ACHN (cell line): ENCODE measurements at regions not wholly inside any gene's neighbourhood (a gene's known extent, or its start where the extent isn't known, plus 50 kb on each side); places are given as distances from the start of the nearest gene placed in this dataset.

Experiments
- DNase-seq: peaks from one replicate; pipeline ENCODE4 v3.0.0-alpha.2; 2015
- in situ Hi-C: cut with HindIII; loops from 2 replicates; pipeline ENCODE4 v1.10.0; 2017; ENCODE audit warnings: low sequenced_read_pairs, low pct_ligation_motif_present, low pct_unique_long_range_greater_than_20kb

- no peak for DNase-seq
- in situ Hi-C loops: no loop called here
These were observed 378.8 kb downstream of the MED13L start for GRCh38 chr12:115898670-115899069.

- DNase-seq: no peak
- in situ Hi-C loops: no loop called here
These were observed 379.8 kb downstream of the MED13L start for GRCh38 chr12:115897729-115898128.

DNA sequence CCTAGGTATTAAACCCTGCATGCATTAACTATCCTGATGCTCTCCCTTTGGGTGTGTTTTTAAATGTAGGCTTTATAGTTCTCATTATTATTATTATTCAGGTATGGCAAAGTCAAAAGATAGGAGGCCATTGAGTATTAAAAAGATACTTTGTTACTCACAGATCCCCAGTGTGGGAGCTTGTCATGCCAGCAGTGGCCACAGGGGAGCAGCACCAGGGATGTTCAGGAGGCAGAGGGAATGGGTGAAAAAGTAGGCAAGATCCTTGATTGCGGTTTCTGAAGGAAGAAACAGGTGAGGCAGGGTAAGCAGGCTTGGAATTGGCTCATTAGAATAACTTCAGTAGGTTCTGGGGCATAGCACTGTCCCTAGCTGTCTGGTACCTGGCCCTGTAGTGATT, 382.2 kb downstream of the MED13L start:
- in situ Hi-C loops: no loop called here

GRCh38 chr12:115891556-115892164, 385.8 kb downstream of the MED13L start:
- DNase-seq: no peak
- in situ Hi-C loops: no loop called here

More for the DNA sequence above, 382.2 kb downstream of the MED13L start:
- DNase-seq: peak; percentile 40

DNA sequence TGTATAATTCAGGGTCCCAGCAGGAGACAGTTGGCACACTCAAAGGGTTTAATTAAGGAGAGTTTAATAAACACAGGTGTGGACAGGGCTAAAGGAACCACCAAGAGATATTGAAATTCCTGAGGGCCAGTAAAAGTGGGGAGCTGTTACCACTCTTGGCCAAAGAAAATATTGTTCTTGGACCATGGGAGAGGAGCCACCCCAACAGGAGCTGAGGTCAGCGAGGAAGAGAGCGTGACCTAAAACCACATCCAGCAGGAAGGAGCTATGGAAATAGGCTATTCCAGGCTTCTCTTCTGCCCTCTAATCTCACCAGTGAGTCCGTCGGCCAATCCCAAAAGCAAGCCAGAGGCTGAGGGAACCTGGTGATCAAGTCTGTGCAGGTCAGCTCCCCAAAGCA, 390.8 kb downstream of the MED13L start:
- in situ Hi-C loops: no loop called here
- no peak for DNase-seq

- in situ Hi-C loops: no loop called here
- no peak for DNase-seq
These were observed 392.3 kb downstream of the MED13L start for GRCh38 chr12:115885040-115885690.

DNA sequence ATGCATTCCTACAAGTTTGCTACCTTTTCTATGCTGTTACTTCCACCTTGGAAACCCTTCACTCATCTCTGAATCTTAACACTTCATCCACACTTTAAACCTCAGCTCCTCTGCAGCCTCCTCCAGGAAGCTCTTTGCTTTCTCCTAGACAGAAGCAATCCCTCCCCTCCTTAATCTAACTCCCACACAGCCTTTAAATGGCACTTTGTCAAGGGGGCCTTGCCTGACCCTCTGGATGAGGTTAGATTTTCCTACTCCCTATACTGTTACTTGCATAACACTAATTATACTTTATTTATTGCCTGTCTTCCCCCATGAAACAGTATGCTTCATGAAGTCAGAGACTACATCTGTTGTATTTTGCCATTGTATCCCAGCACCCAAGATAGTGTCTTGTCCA, 394.6 kb downstream of the MED13L start:
- DNase-seq: no peak
- in situ Hi-C loops: no loop called here

- in situ Hi-C loops: no loop called here
- DNase-seq: no peak
These were observed 397.3 kb downstream of the MED13L start for GRCh38 chr12:115880238-115880637.

GRCh38 chr12:115879354-115879753, 398.1 kb downstream of the MED13L start:
- no peak for DNase-seq
- in situ Hi-C loops: no loop called here

GRCh38 chr12:115873451-115874082, 403.9 kb downstream of the MED13L start:
- in situ Hi-C loops: no loop called here
- DNase-seq: no peak

DNA sequence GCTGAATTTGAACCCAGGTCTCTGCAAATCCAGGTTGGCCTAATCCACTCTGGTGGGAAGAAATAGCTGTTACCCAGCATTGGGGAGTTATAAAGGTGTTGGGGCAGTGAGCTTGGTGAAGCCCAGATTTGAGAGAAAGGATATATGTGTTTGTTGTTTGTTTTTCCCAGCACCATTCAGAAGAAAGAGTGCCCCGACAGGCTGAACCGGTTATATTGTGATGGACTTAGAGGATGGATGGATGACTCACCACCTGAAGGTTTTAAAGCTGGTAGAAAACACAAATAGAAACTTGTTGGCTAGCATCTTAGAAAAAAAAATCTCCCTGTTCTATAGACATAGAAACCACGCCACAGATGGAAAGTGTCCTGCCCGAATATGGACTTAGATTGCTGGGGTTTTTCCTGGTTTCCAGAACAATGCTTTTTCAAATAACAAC, 404.6 kb downstream of the MED13L start:
- DNase-seq: no peak
- in situ Hi-C loops: no loop called here

DNA sequence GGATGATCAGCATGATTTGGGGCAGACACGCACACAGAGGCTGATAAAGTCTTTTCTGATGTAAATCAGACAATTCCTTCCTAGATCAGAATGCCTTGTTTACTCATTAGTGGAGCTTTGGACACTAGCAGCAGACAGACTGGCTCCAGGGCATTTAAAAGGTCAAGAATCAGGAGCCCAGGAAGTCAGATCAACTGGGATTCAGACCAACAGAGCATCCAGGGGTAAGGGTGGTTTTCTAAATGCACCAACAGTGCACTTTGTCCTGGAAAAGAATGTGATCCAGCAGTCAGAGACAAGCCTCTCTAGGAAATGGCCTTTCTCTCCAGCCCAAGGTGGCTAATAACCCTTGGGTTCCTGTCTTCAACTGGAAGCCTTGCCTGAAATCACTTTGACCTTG, 405.3 kb downstream of the MED13L start:
- no peak for DNase-seq
- in situ Hi-C loops: no loop called here

- in situ Hi-C loops: no loop called here
- DNase-seq: peak; percentile 50
These were observed 405.8 kb downstream of the MED13L start for GRCh38 chr12:115871714-115872113.

- no peak for DNase-seq
- in situ Hi-C loops: no loop called here
These were observed 407.0 kb downstream of the MED13L start for GRCh38 chr12:115870510-115870909.

DNA sequence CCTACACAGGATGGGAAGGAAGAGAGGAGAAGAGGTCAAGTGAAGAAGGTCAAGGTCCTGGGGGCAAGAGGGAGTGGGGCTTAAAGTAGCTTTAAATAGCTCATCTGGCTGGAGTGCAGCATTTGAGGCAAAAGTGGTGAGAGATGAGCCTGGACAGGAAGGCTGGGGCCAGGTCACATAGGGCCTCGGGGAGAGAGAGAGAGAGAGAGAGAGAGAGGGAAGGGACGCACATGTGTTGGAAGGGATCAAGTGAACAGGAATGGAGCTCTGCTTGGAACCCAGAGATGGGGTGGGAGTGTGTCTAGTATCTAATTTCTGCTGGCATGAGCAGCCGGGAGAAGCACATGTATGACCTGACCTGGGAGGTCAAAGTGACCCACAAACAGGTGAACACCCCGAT, 407.5 kb downstream of the MED13L start:
- no peak for DNase-seq

DNA sequence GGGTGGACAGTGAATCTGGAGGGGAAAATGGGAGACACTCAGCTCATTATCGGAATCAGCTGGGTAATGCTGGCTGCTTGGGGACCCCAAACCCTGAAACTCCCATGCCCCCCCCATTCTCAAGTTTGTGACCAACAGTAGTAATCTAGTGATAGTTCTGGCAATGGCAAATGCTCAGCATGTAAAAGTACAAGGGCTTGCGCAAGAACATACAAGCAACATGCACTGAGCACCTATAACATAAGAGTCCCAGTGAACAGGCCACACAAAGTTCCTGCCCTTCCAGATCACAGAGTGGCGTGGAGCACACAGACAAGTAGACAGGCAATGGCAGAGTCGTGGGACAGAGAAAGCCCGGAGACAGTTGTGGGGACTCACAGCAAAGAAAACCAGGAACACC, 407.9 kb downstream of the MED13L start:
- in situ Hi-C loops: no loop called here
- no peak for DNase-seq

More for the DNA sequence above, 407.5 kb downstream of the MED13L start:
- in situ Hi-C loops: no loop called here

DNA sequence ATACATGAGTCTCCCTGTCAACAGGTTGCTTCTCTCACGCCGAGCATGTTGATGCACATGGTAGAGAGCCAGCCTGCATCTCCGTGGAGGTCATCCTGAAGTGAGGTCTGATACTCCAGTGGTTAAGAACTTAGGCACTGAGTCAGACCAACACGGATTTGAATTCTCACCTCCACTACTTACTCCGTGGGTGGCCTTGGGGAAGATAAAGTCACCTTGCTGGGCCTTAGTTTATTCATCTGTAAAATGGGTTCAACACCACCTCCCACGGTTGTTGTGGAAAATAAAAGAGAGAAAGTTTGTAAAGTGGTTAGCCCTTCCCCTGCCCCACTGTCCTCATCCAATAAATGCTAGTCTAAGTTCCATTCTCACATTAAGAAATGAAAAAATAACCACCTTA, 408.9 kb downstream of the MED13L start:
- in situ Hi-C loops: no loop called here
- DNase-seq: no peak

- DNase-seq: no peak
- in situ Hi-C loops: no loop called here
These were observed 409.6 kb downstream of the MED13L start for GRCh38 chr12:115867854-115868253.

GRCh38 chr12:115866909-115867525, 410.5 kb downstream of the MED13L start:
- DNase-seq: peak; percentile 12
- in situ Hi-C loops: no loop called here
